ENCODE measurements at regions not wholly inside any gene's neighbourhood (a gene's known extent, or its start where the extent isn't known, plus 50 kb on each side); places are given as distances from the start of the nearest gene placed in this dataset.

- no peaks in the 10 kb centered on the region for H4K20me1 ChIP-seq (ENCODE audit: insufficient read depth, low read length)
- FAIRE-seq = no peak
- TF ChIP-seq MED8 (CRISPR knock-in tag; IDR thresholded peaks at IDR 0.05; ENCODE audit: insufficient replicate concordance) (no peak), ZMYM2 (CRISPR knock-in tag; IDR thresholded peaks at IDR 0.05) (no peak), NFRKB (IDR thresholded peaks at IDR 0.05) (no peak), ATF6 (CRISPR knock-in tag; conservative IDR thresholded peaks at IDR 0.05) (no peak), PAF1 (CRISPR knock-in tag; IDR thresholded peaks at IDR 0.05) (no peak), GATA4 (IDR thresholded peaks at IDR 0.05; ENCODE audit: borderline replicate concordance, low read depth) (no peak), TBX3 (IDR thresholded peaks at IDR 0.05; ENCODE audit: borderline replicate concordance) (no peak), KAT2B (IDR thresholded peaks at IDR 0.05; ENCODE audit: borderline replicate concordance, low read depth, low read length) (no peak), TERF1 (CRISPR knock-in tag; IDR thresholded peaks at IDR 0.05) (no peak), AHDC1 (CRISPR knock-in tag; IDR thresholded peaks at IDR 0.05; ENCODE audit: borderline replicate concordance) (no peak), SIN3A (IDR thresholded peaks at IDR 0.05; ENCODE audit: borderline replicate concordance, low read depth, low read length) (no peak), PRDM15 (CRISPR knock-in tag; IDR thresholded peaks at IDR 0.05) (no peak), SMARCE1 (IDR thresholded peaks at IDR 0.05; ENCODE audit: borderline replicate concordance) (no peak), ZNF772 (CRISPR knock-in tag; IDR thresholded peaks at IDR 0.05) (no peak)
Measured at GRCh38 chr7:153103202-153103601, 343.6 kb downstream of the ACTR3B start.

More at GRCh38 chr7:153103202-153103601, 343.6 kb downstream of the ACTR3B start:
- intact Hi-C loops (cut with micrococcal nuclease; ENCODE audit: unreplicated experiment) (no loop called here), in situ Hi-C loops (cut with HindIII; ENCODE audit: extremely low pct_ligation_motif_present, low pct_unique_long_range_greater_than_20kb) (no loop called here)
- no peaks in the 10 kb centered on the region for H3K79me2 ChIP-seq (ENCODE audit: insufficient read depth, low read length)
- no peak overlapping the region for H3K27ac ChIP-seq (ENCODE audit: extremely low read length, insufficient read depth, low read length)
- no peak overlapping the region for H2AFZ ChIP-seq (ENCODE audit: low read length)
- BruUV-seq (replicated peaks) = no TSS peak
- H3K9me3 ChIP-seq (ENCODE audit: low read length) = no peaks in the 10 kb centered on the region
- no peak overlapping the region for H3K9ac ChIP-seq (ENCODE audit: insufficient read depth, low read depth, low read length)
- ChIA-PET POLR2A (no interaction called here), CTCF (ENCODE audit: low intra/inter-chr PET ratio, low total read pairs) (no interaction called here)
- H3K4me1 ChIP-seq (ENCODE audit: insufficient read depth, low read length) = no peaks in the 10 kb centered on the region
- DNase-seq (ENCODE audit: low spot score) = no peak
- H3K4me3 ChIP-seq (replicated peaks in 1 of 3; ENCODE audit: insufficient read depth in 1 of 3, low read depth in 2 of 3, low read length in 3 of 3) = no peak overlapping the region
- no peaks in the 10 kb centered on the region for H3K27me3 ChIP-seq (ENCODE audit: control insufficient read depth in 1 of 2, insufficient read depth in 2 of 2, low read length in 2 of 2)
- no peak for ATAC-seq
- H3K36me3 ChIP-seq (replicated peaks in 1 of 2; ENCODE audit: control insufficient read depth in 1 of 2, insufficient read depth in 2 of 2, low read length in 2 of 2) = no peaks in the 10 kb centered on the region
- 24% methylated on average over 3 of the region's 6 CpGs for WGBS (ENCODE audit: low lambda C conversion rate)
- H3K4me2 ChIP-seq (ENCODE audit: low read depth, low read length) = no peak overlapping the region
